ENCODE measurements at regions not wholly inside any gene's neighbourhood (a gene's known extent, or its start where the extent isn't known, plus 50 kb on each side); places are given as distances from the start of the nearest gene placed in this dataset.
A peak's percentile ranks its signal among the peaks of the same experiment; 100 is the strongest.

DNA sequence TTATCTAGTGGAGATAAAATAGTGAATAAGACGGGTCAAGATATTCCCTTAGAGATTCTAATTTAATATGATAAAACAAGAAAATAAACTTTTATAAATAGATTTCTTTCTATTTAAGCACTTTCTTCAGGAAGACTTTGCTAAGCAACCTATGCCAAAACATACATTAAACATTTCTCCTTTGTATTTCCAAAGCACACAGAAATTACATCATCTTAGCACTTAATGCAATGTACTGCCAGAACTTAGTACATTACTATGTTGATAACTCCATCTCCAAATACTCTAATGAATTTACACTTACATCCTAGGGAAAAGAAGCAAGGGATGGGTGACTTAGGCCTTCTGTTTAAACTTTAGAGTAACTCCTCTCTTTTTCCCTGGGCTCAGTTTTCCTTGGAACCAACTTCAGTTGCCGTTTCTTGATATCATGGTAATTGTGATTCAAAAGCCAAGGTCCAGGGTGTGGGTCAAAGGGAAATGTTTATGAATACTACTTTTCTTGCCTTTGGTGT is 322.6 kb upstream of the PCDH20 start:
- no peak for DNase-seq

DNA sequence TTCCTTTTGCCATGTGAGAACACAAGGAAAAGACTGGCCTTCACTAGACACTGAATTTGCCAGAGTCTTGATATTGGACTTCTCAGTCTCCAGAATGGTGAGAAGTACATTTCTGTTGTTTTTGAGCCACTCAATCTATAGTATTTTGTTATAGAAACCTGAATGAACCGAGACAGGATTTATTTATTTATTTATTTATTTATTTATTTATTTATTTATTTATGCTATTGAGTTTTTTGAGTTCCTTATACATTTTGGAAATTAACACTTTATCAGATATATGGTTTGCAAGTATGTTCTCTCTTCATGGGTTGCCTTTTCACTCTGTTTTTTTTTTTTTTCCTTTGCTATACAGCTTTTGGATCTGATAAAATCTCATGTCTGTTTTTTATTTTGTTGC is 319.0 kb upstream of the PCDH20 start:
- DNase-seq = no peak

DNA sequence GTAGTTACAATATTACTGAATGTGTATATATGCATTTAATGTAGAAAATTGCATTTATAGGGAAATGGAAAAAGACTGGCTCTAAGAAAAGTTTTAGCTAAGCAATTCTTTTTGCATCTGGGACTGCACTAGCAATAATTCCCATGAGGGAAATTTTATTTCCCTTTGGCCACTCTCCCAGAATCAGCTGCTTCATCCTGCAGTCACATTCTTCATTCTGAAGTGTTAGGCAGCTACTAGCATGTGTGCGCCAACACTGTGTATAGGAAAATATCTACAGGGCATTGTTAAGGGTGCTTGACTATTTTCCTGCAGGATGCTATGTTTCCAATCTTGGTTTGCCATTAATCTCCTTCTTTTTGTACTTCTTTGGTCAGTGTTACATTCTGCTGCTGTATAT is 312.8 kb upstream of the PCDH20 start:
- DNase-seq = no peak

- DNase-seq = no peak
Observed at GRCh38 chr13:61727767-61728166, 312.1 kb upstream of the PCDH20 start.

DNA sequence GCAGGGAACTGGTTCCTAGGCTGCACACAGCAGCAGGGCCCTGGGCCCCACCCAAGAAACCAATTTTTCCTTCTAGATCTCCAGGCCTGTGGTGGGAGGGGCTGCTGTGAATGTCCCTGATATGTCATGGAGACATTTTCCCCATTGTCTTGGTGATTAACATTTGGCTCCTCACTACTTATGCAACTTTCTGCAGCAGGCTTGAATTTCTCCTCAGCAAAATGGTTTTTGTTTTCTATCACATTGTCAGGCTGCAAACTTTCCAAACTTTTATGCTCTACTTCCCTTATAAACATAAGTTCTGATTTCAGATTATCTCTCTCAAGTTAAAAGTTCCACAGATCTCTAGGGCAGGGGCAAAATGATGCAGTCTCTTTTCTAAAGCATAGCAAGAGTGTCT is 310.2 kb upstream of the PCDH20 start:
- no peak for DNase-seq

GRCh38 chr13:61722119-61722518 is 306.5 kb upstream of the PCDH20 start:
- no peak for DNase-seq

DNA sequence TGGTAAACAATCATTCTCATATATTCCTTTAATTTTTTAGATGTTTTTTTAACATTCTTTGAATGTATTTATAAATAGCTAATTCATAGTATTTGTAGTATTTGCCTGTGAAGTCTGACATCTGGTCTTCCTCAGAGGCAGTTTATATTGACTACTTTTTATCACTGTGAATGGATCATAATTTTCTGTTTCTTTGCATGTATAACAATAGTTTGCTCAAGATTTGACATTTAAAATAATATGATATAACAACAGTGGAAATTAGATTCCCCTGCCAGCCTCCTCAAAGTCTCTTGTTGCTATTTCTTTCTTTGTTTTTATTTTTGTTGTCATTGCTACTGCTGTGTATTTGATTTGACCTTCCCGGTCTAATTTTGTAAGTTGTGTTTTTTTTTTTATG is 297.0 kb upstream of the PCDH20 start:
- no peak for DNase-seq

- no peak for DNase-seq
Observed at GRCh38 chr13:61709258-61709657, 293.6 kb upstream of the PCDH20 start.

- DNase-seq = no peak
Observed at GRCh38 chr13:61706899-61707298, 291.2 kb upstream of the PCDH20 start.

DNA sequence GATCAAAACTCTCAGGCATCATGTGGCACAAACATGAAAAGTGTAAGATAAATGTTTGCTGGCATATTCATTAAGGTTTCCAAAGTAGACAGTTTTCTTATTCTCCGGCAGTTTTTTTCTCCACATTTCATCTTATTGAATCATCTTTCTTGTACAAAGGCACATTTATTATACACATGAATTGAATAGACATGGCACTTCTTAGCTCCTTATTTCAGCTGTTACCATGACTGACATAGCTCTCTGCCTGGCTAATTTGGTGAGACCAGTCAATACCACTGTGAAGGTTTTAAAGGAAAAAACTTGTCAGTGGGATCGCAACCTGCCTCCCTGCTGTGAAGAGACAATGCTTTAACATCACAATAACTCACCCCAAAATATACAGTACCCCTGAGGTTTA is 285.0 kb upstream of the PCDH20 start:
- DNase-seq = no peak

DNA sequence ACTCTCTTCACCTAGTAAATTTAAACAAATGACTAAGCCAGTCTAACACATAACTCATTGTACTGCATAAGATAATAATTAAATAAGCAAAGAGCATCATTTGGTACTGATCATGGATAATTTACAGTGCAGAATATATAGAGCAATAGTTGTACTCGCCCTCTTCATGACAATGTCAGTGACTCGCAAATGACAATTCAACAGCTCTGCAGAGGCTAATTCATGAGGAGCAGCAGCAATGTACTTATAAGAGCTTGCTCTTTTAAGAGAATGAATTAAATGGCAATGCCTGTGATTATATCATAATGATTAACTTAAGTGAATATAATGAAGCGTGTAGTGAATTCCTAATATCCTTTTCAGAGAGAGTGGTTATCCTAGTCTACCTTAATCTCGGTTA is 284.5 kb upstream of the PCDH20 start:
- DNase-seq = no peak

DNA sequence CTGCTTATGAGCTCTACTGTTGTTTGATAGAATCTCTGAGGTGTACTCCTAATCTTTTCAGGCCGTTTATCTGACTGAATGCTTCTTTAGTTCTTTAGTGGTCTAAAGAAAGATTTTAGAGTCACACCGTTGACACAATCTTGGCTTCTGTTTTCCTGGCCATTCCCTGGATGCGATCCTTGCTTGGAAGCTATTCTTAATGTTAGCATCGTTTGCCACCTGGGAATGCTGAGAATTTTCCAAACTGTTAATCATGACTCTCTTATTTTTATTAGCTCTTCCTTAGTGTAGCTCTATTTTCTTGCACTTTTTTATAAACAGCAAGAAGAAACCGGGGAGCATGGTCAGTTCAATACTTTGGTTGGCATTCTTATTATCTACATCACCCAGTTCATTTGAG is 281.0 kb upstream of the PCDH20 start:
- DNase-seq = no peak

DNA sequence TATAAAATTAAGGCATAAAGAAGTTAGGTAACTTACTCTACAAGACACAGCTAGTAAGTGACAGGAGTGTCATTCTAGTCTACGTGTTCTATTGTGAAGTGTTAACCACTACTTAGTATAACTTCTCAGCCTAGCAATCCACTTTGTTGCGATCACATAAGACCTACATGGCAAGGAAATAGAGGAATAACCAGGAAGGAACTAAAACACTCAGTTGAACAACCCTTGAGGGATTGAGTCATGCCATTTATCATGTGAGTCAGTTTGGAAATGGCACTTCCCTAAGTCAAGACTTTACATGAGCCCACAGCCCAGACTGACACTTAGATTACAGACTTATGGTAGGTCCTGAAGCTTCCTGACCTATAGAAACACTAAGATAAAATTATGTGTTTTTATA is 279.5 kb upstream of the PCDH20 start:
- DNase-seq = no peak

DNA sequence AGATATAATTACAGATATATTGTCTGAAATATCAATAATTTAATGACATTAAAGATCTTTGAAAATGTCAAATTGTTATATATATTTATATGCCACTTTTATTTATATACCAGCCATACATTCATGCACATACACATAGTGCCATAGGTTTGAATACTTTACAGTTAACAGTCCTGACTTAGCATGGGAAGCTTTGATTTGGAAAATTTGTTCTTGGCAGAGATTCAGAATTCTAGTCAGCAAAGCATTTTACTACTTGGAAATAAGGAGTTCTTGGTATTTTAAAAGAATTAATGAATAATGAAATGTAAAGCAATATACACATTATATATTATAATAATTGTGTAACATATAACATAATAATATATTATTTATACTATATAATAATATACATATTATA is 277.0 kb upstream of the PCDH20 start:
- DNase-seq = no peak

DNA sequence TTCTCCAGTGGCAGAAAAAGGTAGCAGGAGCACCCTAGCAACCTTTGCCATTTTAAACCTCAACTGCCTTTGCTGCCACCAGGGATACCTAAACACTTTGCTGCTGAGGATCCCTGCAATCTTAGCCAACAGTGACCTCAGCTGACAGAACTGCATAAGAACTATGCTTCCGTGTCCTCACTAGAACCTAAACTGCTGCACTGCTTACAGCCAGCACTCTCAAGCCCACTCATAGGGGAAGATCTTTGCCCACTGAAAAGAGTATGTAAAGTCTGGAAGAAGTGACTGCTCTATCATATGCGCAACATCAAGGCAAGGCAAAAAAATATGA is 270.0 kb upstream of the PCDH20 start:
- DNase-seq = peak; percentile 27

DNA sequence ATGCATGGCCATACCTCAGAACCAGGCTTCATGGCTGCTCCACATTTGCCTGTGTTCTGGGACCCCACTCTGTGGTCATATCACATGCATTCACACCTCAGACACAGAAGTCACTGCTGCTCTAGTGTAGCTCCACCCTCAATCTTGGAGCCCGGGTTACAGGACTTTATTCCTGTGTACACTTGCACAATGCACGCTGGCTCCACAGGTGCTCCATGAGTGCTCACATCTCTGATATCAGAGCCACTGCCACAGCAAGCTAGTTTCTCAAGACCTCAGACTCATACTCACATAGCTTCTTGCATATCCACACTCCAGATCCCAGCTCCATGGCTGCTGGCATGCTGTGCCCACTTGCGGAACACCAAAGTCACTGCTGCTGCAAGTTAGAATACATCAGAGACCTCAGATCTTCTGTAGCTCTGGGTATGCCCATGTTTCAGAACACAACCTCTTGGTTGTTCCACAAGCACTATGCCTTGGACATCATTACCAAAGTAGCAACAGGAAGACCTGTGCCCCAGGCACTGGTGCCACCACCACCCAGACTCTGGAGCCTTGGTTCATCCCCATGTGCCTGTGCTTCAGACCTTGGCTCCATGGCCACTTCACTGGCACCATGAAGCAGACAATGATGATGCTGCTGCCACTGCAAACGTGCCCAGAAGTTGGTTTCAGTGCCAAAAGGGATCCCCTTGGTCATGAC is 269.5 kb upstream of the PCDH20 start:
- DNase-seq = no peak

GRCh38 chr13:61672756-61673155 is 257.1 kb upstream of the PCDH20 start:
- no peak for DNase-seq

DNA sequence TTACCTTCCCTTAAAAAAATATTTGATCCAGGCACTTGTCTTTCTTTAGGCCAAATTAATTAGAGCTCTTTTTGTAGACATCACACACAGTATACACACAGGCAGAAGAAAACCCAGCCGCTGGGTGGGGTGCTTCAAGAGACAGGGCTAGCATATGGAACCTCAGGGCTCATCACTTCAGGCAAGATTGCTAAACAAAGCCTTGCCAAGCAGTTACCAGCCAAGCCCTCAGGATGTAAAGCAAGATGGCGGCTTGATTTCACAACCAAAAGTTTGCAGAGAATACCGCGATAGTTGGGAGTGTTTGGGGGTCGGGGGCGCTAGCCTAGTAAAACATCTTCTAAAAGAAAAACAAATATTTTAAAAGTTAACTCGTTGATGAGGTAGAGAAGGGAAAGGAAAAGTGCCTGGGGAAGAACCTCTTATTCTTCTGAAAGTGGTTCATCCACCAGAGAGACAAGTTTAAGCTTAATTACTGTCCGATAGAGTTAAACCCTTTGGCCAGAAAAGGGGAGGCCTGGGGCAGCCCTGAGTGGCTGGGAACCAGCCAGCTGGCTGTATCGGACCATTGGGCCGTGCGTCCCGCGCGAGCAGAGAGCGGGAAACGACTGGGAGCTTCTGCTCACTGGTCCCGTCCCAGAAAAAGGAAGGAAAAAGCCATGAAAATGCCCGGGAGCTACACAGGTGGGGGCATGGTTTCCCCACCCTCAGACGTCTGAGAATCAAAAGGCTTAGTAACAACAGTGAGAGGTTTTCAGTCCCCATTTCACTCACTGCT is 254.9 kb upstream of the PCDH20 start:
- DNase-seq = no peak

DNA sequence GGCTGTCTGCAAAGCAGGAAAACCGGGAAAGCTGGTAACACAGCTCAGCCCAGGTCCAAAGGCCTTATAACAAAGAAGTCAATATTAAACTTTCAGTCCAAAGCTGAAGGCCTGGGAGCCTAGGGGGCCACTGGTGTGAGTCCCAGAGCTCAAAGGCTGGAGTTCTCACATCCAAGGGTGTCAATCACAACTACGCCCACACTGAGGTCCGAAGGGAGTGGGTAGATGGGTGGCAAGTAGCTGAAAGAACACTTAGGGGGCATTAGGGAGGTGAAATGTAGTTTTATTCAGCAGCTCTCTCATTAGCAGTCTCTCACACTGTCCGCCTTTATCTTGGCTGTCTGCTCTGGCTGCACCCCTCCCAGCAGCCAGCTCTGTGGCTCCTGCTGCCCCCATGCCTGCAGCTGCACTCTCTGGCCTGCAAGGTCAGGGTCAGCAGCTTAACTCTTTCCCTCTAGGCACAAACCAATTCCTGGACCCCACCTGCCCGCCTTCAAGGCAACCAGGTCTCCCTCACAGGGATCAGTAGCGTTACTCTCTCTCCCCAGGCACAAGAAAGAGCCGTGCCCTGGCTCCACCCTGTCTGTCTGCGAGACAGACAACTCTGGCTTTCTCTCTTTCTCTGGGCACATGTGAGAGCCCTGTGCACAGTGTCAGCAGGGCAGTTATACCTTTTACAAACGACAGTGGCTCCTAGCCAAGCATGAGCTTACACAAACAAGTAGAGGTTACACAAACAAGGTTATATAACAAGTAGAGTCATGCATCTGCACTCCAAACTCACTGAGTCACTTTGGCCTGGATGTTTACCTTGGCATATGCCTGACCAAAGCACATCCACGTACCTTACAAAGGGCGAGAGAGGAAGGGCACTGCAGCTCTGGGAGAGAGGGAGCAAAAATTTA is 249.4 kb upstream of the PCDH20 start:
- DNase-seq = no peak

DNA sequence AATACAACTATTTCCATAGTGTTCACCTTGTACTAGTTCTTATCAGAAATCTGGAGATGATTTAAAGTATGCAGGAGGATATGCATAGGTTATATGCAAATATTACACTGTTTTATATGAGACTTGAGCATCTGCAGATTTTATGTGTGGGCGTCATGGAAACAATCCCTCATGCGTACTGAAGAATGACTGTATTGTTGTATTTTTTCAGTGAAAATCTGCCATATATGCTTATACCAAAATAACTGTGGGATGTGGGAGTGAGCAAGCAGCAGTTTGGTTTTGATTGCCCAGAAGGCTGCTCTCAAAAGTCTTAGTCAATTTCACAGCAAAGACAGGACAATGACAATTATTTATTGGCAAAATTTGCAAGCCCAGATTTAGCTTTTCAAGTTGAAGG is 238.8 kb upstream of the PCDH20 start:
- DNase-seq = no peak

- DNase-seq = no peak
Observed at GRCh38 chr13:61648547-61648946, 232.9 kb upstream of the PCDH20 start.

DNA sequence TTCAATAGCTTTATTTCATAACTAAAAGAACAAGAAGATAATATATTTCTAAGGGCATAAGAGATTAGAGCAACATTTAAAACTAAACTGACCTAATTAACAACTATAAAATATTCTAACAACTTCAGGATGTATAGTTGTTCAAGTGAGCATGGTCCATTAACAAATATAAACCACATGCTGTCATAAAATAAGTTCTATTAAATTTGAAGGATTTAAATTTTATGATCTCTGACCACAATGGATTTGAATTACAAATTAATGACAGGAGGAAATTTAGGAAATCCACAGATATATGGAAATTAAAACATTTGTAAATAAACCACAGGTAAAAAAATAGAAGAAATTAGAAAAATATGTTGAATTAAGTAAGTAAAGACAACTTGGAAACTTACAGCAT is 196.5 kb upstream of the PCDH20 start:
- DNase-seq = no peak

DNA sequence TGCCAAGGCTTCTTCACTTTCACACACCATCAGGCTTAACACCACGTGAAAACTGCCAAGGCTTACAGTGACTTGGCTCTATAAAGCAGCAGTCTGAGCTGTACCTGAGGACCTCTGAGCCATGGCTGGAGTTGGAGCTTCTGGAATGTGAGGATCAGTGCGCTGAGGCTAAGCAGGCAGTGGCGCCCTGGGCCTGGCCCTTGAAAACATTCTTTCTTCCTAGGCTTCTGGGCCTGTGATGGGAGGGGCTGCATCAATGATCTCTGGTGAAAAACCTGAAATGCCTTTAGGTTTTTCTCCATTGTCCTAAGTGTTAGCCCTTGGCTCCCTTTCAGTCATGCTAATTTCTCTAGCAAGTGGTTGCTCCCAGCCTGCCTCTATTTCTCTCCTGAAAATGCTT is 192.5 kb upstream of the PCDH20 start:
- no peak for DNase-seq
